T-cell (primary cell): ENCODE measurements at regions not wholly inside any gene's neighbourhood (a gene's known extent, or its start where the extent isn't known, plus 50 kb on each side); places are given as distances from the start of the nearest gene placed in this dataset.

Experiments
- ATAC-seq, 4 experiments: fragments of 200-7000 bp in 3 of 4; fragments of 150-1000 bp in 1 of 4; cut with Tn5 transposase; replicated peaks in 1 of 4; 1 replicate in 3 of 4; 2 replicates in 1 of 4; pipeline ENCODE4 v1.10.0; 2021; ENCODE audit warnings: moderate library complexity in 3 of 4, mild to moderate bottlenecking in 2 of 4, moderate number of reproducible peaks in 1 of 4
- CTCF ChIA-PET, 2 donors: fragments of 300-600 bp; sonication (Branson Sonifier 250); formaldehyde crosslinking; loops; one replicate each; lab custom pipeline; 2022; ENCODE audit warnings: antibody characterized with exemption in 2 of 2; lab: Charles Lee
- POLR2A ChIA-PET, 2 donors: fragments of 300-600 bp; sonication (Branson Sonifier 250); formaldehyde crosslinking; loops; one replicate each; lab custom pipeline; 2022; ENCODE audit warnings: antibody characterized with exemption in 2 of 2; lab: Charles Lee
- DNase-seq, 35 experiments: peaks; one replicate each; pipeline versions ENCODE4 v3.0.0 to v3.0.0-alpha.2; 2013 to 2023
- H3K27ac ChIP-seq: one replicate; pipeline ENCODE4 v1.5.1; 2013; ENCODE audit warnings: low read length
- H3K27me3 ChIP-seq, 2 experiments: replicated peaks in 1 of 2; 1 replicate in 1 of 2; 2 replicates in 1 of 2; pipeline versions ENCODE4 v1.6.1 to v1.7.0; 2013; ENCODE audit warnings: low read length in 1 of 2, mixed read lengths in 1 of 2; ENCODE audit not compliant: control insufficient read depth in 2 of 2, insufficient read depth in 2 of 2; ENCODE audit errors: extremely low read depth in 1 of 2
- H3K36me3 ChIP-seq, 2 donors: 1 replicate in 1 of 2; 2 replicates in 1 of 2; pipeline versions ENCODE4 v1.6.1 to v1.7.0; 2013; ENCODE audit warnings: low read length in 1 of 2; ENCODE audit not compliant: control insufficient read depth in 2 of 2, insufficient read depth in 1 of 2; ENCODE audit errors: extremely low read depth in 1 of 2
- H3K4me1 ChIP-seq, 2 experiments: 1 replicate in 1 of 2; 2 replicates in 1 of 2; pipeline versions ENCODE4 v1.6.1 to v1.7.0; 2013; ENCODE audit warnings: low read length in 2 of 2, mixed read lengths in 1 of 2; ENCODE audit not compliant: insufficient read depth in 2 of 2, control insufficient read depth in 1 of 2; ENCODE audit errors: extremely low read depth in 1 of 2
- H3K4me3 ChIP-seq, 2 donors: 1 replicate in 1 of 2; 2 replicates in 1 of 2; pipeline versions ENCODE4 v1.5.1 to v1.7.0; 2013; ENCODE audit warnings: mild to moderate bottlenecking in 2 of 2, low read length in 1 of 2, moderate library complexity in 1 of 2; ENCODE audit not compliant: control insufficient read depth in 1 of 2; ENCODE audit errors: extremely low read depth in 1 of 2
- H3K9me3 ChIP-seq: 2 replicates; pipeline ENCODE4 v1.7.0; 2013
- H3K27ac Mint-ChIP-seq, 2 donors: one replicate each; pipeline ENCODE4 v1.8.0; 2020 to 2021; ENCODE audit warnings: mild to moderate bottlenecking in 2 of 2, mixed read lengths in 2 of 2
- H3K27me3 Mint-ChIP-seq, 2 donors: one replicate each; pipeline ENCODE4 v1.8.0; 2021 to 2022; ENCODE audit warnings: mixed read lengths in 2 of 2
- H3K36me3 Mint-ChIP-seq: one replicate; pipeline ENCODE4 v1.8.0; 2021; ENCODE audit warnings: mixed read lengths
- H3K4me1 Mint-ChIP-seq, 3 donors: one replicate each; pipeline ENCODE4 v1.8.0; 2020 to 2022; ENCODE audit warnings: mixed read lengths in 3 of 3, mild to moderate bottlenecking in 1 of 3
- H3K4me3 Mint-ChIP-seq, 3 donors: one replicate each; pipeline ENCODE4 v1.8.0; 2020 to 2022; ENCODE audit warnings: mild to moderate bottlenecking in 3 of 3, mixed read lengths in 3 of 3, moderate library complexity in 3 of 3
- H3K9me3 Mint-ChIP-seq, 3 donors: one replicate each; pipeline ENCODE4 v1.8.0; 2020 to 2022; ENCODE audit warnings: mixed read lengths in 3 of 3
- WGBS: methylation state at CpG from one replicate; pipeline ENCODE4 v1.1.5; 2013; ENCODE audit warnings: missing lambda C conversion rate; ENCODE audit not compliant: insufficient coverage; 5-methylcytosine and 5-hydroxymethylcytosine counted together

GRCh38 chr6:33934731-33935270 is 131.0 kb upstream of the MLN start:
- H3K27ac ChIP-seq = no peak overlapping the region
- H3K36me3 ChIP-seq = no peaks in the 10 kb centered on the region
- H3K4me1 ChIP-seq = no peaks in the 10 kb centered on the region
- H3K9me3 ChIP-seq = no peaks in the 10 kb centered on the region
- POLR2A ChIA-PET = interaction anchor here in 1 of 2 donors (0.5 kb wide), 1 partner anchor 294 kb away, joined by 4 read pairs; no protein-coding TSS in a partner anchor
- DNase-seq = no peak
- peaks cover 0 to 2% of the 10 kb centered on the region in 2 donors for H3K27me3 Mint-ChIP-seq
- WGBS = 90% methylated on average over 6 of the region's 7 CpGs
- H3K4me3 ChIP-seq = no peak overlapping the region
- CTCF ChIA-PET = interaction anchor here in 1 of 2 donors (0.9 kb wide), 1 partner anchor 20 kb away, joined by 3 read pairs; no protein-coding TSS in a partner anchor
- H3K9me3 Mint-ChIP-seq = no peaks in the 10 kb centered on the region
- H3K4me1 Mint-ChIP-seq = peaks cover 0 to 2% (median 0%) of the 10 kb centered on the region in 3 donors
- H3K27ac Mint-ChIP-seq = no peak overlapping the region
- ATAC-seq = no peak
- H3K4me3 Mint-ChIP-seq = no peak overlapping the region
- peaks cover 0 to 18% of the 10 kb centered on the region in 2 experiments for H3K27me3 ChIP-seq
- no peaks in the 10 kb centered on the region for H3K36me3 Mint-ChIP-seq

- WGBS = 64% methylated on average over 2 of the region's 4 CpGs
- H3K27me3 ChIP-seq = peaks cover 0 to 18% of the 10 kb centered on the region in 2 experiments
- H3K36me3 ChIP-seq = no peaks in the 10 kb centered on the region
- H3K9me3 ChIP-seq = no peaks in the 10 kb centered on the region
- DNase-seq (no peak), ATAC-seq (no peak)
- Mint-ChIP-seq H3K4me1 (peaks cover 0 to 2% (median 0%) of the 10 kb centered on the region in 3 donors), H3K4me3 (no peak overlapping the region), H3K36me3 (no peaks in the 10 kb centered on the region), H3K9me3 (no peaks in the 10 kb centered on the region), H3K27me3 (peaks cover 0 to 2% of the 10 kb centered on the region in 2 donors), H3K27ac (no peak overlapping the region)
- ChIA-PET POLR2A (no interaction called here), CTCF (interaction anchor here in 1 of 2 donors (0.6 kb wide), 1 partner anchor 26 kb away, joined by 3 read pairs; no protein-coding TSS in a partner anchor)
- H3K4me3 ChIP-seq = no peak overlapping the region
- no peak overlapping the region for H3K27ac ChIP-seq
- H3K4me1 ChIP-seq = no peaks in the 10 kb centered on the region
Observed at GRCh38 chr6:33933101-33933500, 129.3 kb upstream of the MLN start.

GRCh38 chr6:33931799-33932198 is 128.0 kb upstream of the MLN start:
- Histone ChIP-seq H3K4me1 (no peaks in the 10 kb centered on the region), H3K9me3 (no peaks in the 10 kb centered on the region), H3K27ac (no peak overlapping the region), H3K27me3 (peaks cover 0 to 18% of the 10 kb centered on the region in 2 experiments), H3K36me3 (no peaks in the 10 kb centered on the region), H3K4me3 (no peak overlapping the region)
- 100% methylated on average over 1 of the region's 3 CpGs for whole genome bisulfite sequencing
- Mint-ChIP-seq H3K27me3 (peaks cover 0 to 2% of the 10 kb centered on the region in 2 donors), H3K27ac (peak overlapping the region in 1 of 2 donors; percentile 22), H3K9me3 (no peaks in the 10 kb centered on the region), H3K4me1 (peaks cover 0 to 2% (median 0%) of the 10 kb centered on the region in 3 donors), H3K36me3 (no peaks in the 10 kb centered on the region), H3K4me3 (no peak overlapping the region)
- ATAC-seq (no peak), DNase-seq (no peak)
- POLR2A ChIA-PET = interaction anchor here in 1 of 2 donors (0.5 kb wide), 1 partner anchor 24 kb away, joined by 9 read pairs; no protein-coding TSS in a partner anchor
- CTCF ChIA-PET = no interaction called here

GRCh38 chr6:33929575-33930288 is 125.9 kb upstream of the MLN start:
- POLR2A ChIA-PET = no interaction called here
- Mint-ChIP-seq H3K4me3 (no peak overlapping the region), H3K9me3 (no peaks in the 10 kb centered on the region)

GRCh38 chr6:33927616-33928015 is 123.8 kb upstream of the MLN start:
- Mint-ChIP-seq H3K9me3 (no peaks in the 10 kb centered on the region), H3K27me3 (no peaks in the 10 kb centered on the region), H3K36me3 (no peaks in the 10 kb centered on the region), H3K27ac (no peak overlapping the region), H3K4me3 (no peak overlapping the region), H3K4me1 (peaks cover 11 to 14% (median 12%) of the 10 kb centered on the region in 3 donors)
- no peak overlapping the region for H3K27ac ChIP-seq
- ChIA-PET CTCF (interaction anchor here in 1 of 2 donors (0.8 kb wide), 1 partner anchor 185 kb away, joined by 3 read pairs; no protein-coding TSS in a partner anchor), POLR2A (no interaction called here)
- peaks cover 0 to 11% of the 10 kb centered on the region in 2 experiments for H3K4me1 ChIP-seq
- peaks cover 0 to 16% of the 10 kb centered on the region in 2 experiments for H3K27me3 ChIP-seq
- H3K36me3 ChIP-seq = no peaks in the 10 kb centered on the region
- ATAC-seq (no peak), DNase-seq (no peak)
- H3K9me3 ChIP-seq = no peaks in the 10 kb centered on the region
- no CpG with 5 or more reads among the region's 4 CpGs for WGBS
- H3K4me3 ChIP-seq = no peak overlapping the region

More at GRCh38 chr6:33929575-33930288, 125.9 kb upstream of the MLN start:
- CTCF ChIA-PET = interaction anchor here in 1 of 2 donors (0.7 kb wide), 1 partner anchor 28 kb away, joined by 3 read pairs; no protein-coding TSS in a partner anchor
- H3K27ac Mint-ChIP-seq = no peak overlapping the region
- no peak for DNase-seq
- Histone ChIP-seq H3K4me1 (no peaks in the 10 kb centered on the region), H3K27ac (no peak overlapping the region), H3K36me3 (no peaks in the 10 kb centered on the region), H3K4me3 (no peak overlapping the region), H3K9me3 (no peaks in the 10 kb centered on the region), H3K27me3 (peaks cover 0 to 16% of the 10 kb centered on the region in 2 experiments)
- no peaks in the 10 kb centered on the region for H3K4me1 Mint-ChIP-seq
- WGBS = 83% methylated on average over 4 of the region's 9 CpGs
- H3K27me3 Mint-ChIP-seq = no peaks in the 10 kb centered on the region
- no peak for ATAC-seq
- H3K36me3 Mint-ChIP-seq = no peaks in the 10 kb centered on the region

- Mint-ChIP-seq H3K27me3 (no peaks in the 10 kb centered on the region), H3K9me3 (no peaks in the 10 kb centered on the region), H3K27ac (no peak overlapping the region), H3K36me3 (no peaks in the 10 kb centered on the region), H3K4me3 (no peak overlapping the region), H3K4me1 (peaks cover 13 to 19% (median 17%) of the 10 kb centered on the region in 3 donors)
- ChIA-PET POLR2A (no interaction called here), CTCF (interaction anchor here in 1 of 2 donors (0.8 kb wide), 1 partner anchor 184 kb away, joined by 3 read pairs; no protein-coding TSS in a partner anchor)
- WGBS = 78% methylated on average over 3 of the region's 4 CpGs
- Histone ChIP-seq H3K4me1 (peaks cover 0 to 13% of the 10 kb centered on the region in 2 experiments), H3K36me3 (no peaks in the 10 kb centered on the region), H3K27me3 (peaks cover 0 to 15% of the 10 kb centered on the region in 2 experiments), H3K4me3 (no peak overlapping the region), H3K27ac (no peak overlapping the region), H3K9me3 (no peaks in the 10 kb centered on the region)
- ATAC-seq = no peak
- DNase-seq = no peak
Observed at GRCh38 chr6:33927112-33927511, 123.3 kb upstream of the MLN start.
